Neural progenitor cell (in vitro differentiated cells): ENCODE measurements at regions not wholly inside any gene's neighbourhood (a gene's known extent, or its start where the extent isn't known, plus 50 kb on each side); places are given as distances from the start of the nearest gene placed in this dataset.

Experiments
- CTCF ChIP-seq: fragments of 200-600 bp; sonication (generic); IDR thresholded peaks from 2 replicates; pipeline ENCODE4 v1.5.1; 2017; ENCODE audit warnings: antibody characterized with exemption, mild to moderate bottlenecking
- EZH2 ChIP-seq: fragments of 200-600 bp; sonication (generic); IDR thresholded peaks from 2 replicates; pipeline ENCODE4 v1.6.1; 2017; ENCODE audit warnings: antibody characterized with exemption, mild to moderate bottlenecking, moderate library complexity
- EZH2phosphoT487 ChIP-seq: fragments of 200-600 bp; sonication (generic); IDR thresholded peaks from 2 replicates; pipeline ENCODE4 v1.6.1; 2017; ENCODE audit warnings: antibody characterized with exemption

GRCh38 chr2:220153118-220153517 is 525.7 kb downstream of the SLC4A3 start:
- TF ChIP-seq CTCF = no peak
- no peak for TF ChIP-seq EZH2phosphoT487
- TF ChIP-seq EZH2 = no peak
